BJ (cell line): ENCODE measurements at regions not wholly inside any gene's neighbourhood (a gene's known extent, or its start where the extent isn't known, plus 50 kb on each side); places are given as distances from the start of the nearest gene placed in this dataset.

ENCODE experiments used
- CTCF ChIA-PET: fragments of 350-600 bp; formaldehyde crosslinking; extraction: SDS; loops from one replicate; lab custom pipeline; 2021; ENCODE audit warnings: antibody characterized with exemption, inconsistent platforms; lab: Yijun Ruan, JAX
- POLR2A ChIA-PET: fragments of 300-600 bp; sonication (Branson Sonifier 250); formaldehyde crosslinking; extraction: SDS; loops from one replicate; lab custom pipeline; 2021; ENCODE audit warnings: antibody characterized with exemption; lab: Charles Lee
- DNase-seq: peaks from one replicate; pipeline ENCODE4 v3.0.0-alpha.2; 2011; ENCODE audit warnings: low read depth
- H3K27me3 ChIP-seq: 2 replicates; pipeline ENCODE4 v1.6.0; 2011; ENCODE audit warnings: low read length; ENCODE audit not compliant: control insufficient read depth, insufficient read depth
- H3K36me3 ChIP-seq: 2 replicates; pipeline ENCODE4 v1.5.1; 2011; ENCODE audit warnings: low read length; ENCODE audit not compliant: control insufficient read depth, insufficient read depth
- H3K4me3 ChIP-seq: 2 replicates; pipeline ENCODE4 v1.5.1; 2011; ENCODE audit warnings: low read depth, mild to moderate bottlenecking, control low read depth, low read length
- CTCF ChIP-seq: IDR thresholded peaks from 2 replicates; pipeline ENCODE4 v1.5.1; 2011; ENCODE audit warnings: low read depth, mild to moderate bottlenecking, control low read depth, inconsistent platforms, low read length, moderate library complexity; ENCODE audit not compliant: insufficient read depth

- H3K27me3 ChIP-seq: no peaks in the 10 kb centered on the region
- POLR2A ChIA-PET: no interaction called here
- no peaks in the 10 kb centered on the region for H3K36me3 ChIP-seq
- H3K4me3 ChIP-seq: no peak overlapping the region
- TF ChIP-seq CTCF: no peak
- CTCF ChIA-PET: no interaction called here
- DNase-seq: no peak
Measured at GRCh38 chr1:5713101-5714010, 278.9 kb downstream of the NPHP4 start.

DNA sequence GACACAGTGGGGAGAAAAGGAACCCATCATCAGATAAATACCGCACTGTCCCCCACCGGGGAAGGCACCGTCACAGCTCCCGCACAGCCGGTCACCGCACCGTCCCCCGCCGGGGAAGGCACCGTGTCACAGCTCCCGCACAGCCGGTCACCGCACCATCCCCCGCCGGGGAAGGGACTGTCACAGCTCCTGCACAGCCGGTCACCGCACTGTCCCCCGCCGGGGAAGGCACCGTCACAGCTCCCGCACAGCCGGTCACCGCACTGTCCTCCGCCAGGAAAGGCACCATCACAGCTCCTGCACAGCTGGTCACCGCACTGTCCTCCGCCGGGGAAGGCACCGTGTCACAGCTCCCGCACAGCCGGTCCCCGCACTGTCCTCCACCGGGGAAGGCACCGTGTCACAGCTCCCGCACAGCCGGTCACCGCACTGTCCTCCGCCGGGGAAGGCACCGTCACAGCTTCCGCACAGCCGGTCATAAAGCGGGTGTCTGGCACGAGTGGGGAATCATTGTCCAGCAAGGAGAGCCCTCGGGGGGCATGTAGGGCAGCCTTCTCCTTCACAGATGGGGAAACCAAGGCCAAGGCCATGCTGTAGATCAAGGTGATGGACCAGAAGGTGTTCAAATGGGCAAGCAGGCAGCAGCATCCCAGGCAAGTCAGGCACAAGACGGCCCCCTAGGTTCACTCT lies 280.1 kb downstream of the NPHP4 start:
- TF ChIP-seq CTCF: no peak
- Histone ChIP-seq H3K27me3 (no peaks in the 10 kb centered on the region), H3K36me3 (no peaks in the 10 kb centered on the region), H3K4me3 (no peak overlapping the region)
- ChIA-PET POLR2A (no interaction called here), CTCF (no interaction called here)
- DNase-seq: no peak

GRCh38 chr1:5711079-5711478 lies 281.1 kb downstream of the NPHP4 start:
- H3K27me3 ChIP-seq: no peaks in the 10 kb centered on the region
- CTCF ChIA-PET: no interaction called here

GRCh38 chr1:5709976-5710375 lies 282.2 kb downstream of the NPHP4 start:
- Histone ChIP-seq H3K27me3 (no peaks in the 10 kb centered on the region), H3K36me3 (no peaks in the 10 kb centered on the region), H3K4me3 (no peak overlapping the region)
- no peak for DNase-seq
- ChIA-PET CTCF (no interaction called here), POLR2A (no interaction called here)
- TF ChIP-seq CTCF: no peak

More at GRCh38 chr1:5711079-5711478, 281.1 kb downstream of the NPHP4 start:
- DNase-seq: no peak
- POLR2A ChIA-PET: no interaction called here
- Histone ChIP-seq H3K36me3 (no peaks in the 10 kb centered on the region), H3K4me3 (no peak overlapping the region)
- no peak for TF ChIP-seq CTCF

DNA sequence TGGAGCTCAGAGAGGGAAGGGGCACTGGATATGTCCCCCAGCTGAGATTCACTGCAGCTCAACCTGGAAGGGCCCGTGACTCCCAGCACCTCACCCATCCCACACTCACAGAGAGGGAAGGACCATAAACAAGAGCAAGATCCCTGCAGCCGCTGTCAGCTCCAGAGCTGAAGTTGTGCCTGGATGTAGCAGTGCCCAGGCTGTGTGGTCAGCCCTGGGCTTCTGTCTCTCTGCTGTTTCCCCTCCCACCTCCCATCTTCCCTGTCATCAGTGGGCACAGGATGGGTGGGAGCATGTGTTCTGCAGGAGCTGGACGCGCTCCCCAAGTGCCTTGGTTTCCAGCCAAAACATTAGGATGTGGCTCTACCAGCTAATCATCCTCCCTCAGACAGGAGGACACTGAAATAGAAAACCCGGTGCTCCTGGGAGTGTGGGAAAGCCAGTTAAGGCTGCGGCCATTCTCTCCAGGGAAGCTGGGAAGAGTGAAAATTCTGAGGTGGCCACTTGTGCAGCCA lies 282.7 kb downstream of the NPHP4 start:
- Histone ChIP-seq H3K36me3 (no peaks in the 10 kb centered on the region), H3K4me3 (no peak overlapping the region), H3K27me3 (no peaks in the 10 kb centered on the region)
- POLR2A ChIA-PET: no interaction called here
- no peak for TF ChIP-seq CTCF
- CTCF ChIA-PET: no interaction called here
- DNase-seq: no peak
